ENCODE measurements at regions not wholly inside any gene's neighbourhood (a gene's known extent, or its start where the extent isn't known, plus 50 kb on each side); places are given as distances from the start of the nearest gene placed in this dataset.

DNA sequence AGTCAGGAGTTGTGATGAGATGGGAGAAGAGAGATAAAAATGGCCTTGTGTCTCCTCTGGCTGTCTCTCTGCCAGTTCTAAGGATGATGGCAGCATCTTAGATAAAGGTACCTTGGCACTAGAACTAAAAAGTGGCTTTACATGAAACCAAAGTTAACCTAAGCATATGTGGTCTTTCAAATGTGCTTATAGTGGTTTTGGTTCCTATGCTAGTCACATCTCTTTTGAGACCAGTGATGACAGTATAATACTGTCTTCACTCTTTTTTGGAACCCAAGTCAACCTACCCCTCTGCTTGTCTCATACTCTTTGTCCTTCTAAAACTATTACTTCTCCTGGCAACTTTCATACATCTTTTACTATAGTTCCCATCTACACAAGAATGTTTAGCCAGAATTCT lies 142.2 kb upstream of the SATB1 start:
- Histone ChIP-seq H3K27ac (no peak overlapping the region), H3K4me1 (no peaks in the 10 kb centered on the region), H3K36me3 (no peaks in the 10 kb centered on the region), H3K9me3 (no peaks in the 10 kb centered on the region), H3K27me3 (no peaks in the 10 kb centered on the region), H3K4me3 (no peak overlapping the region)
- TF ChIP-seq POLR2AphosphoS5 (IDR thresholded peaks at IDR 0.05), result no peak
- DNase-seq (ENCODE audit: low spot score in 2 of 2), result no peak

DNA sequence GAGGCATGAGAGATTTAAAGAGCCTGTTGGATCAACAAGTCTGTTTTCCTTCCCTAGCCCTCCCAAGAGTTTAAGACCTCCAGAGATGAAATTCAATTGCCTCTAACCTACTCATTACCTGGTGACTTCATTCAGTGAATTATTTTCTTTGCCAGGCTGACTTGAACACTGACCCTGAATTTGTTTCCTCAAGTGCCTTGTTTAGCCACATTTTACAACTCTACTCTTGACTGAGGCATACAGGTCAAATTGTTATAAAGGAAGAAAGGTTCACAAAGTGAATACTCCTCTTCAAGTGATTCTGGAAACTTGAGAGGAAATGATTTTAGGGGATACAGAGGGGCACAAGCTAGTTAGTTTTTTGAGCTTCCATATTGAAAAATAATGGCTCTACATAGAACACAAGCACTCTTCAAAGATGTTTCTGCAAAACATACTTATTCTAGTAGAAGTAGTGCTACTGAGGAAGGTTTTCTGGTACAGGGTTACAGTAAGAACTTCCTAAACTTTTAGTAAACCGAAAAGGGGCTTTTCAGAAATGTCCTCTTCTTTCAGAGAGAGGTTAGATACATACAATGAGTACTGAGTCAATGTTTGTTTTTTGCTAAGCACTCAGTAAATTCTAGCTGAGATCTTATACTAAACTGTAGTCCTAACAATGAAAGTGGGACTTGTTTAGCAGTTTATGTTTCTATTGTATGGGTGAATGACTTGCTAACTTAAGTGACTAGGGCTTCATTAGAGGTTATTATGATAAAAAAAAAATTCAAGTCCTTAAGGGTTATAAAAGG lies 137.4 kb upstream of the SATB1 start:
- Histone ChIP-seq H3K36me3 (no peaks in the 10 kb centered on the region), H3K4me1 (peaks cover 6% of the 10 kb centered on the region), H3K27ac (no peak overlapping the region), H3K27me3 (no peaks in the 10 kb centered on the region), H3K4me3 (no peak overlapping the region), H3K9me3 (no peaks in the 10 kb centered on the region)
- TF ChIP-seq EP300 (IDR thresholded peaks at IDR 0.05), result no peak
- TF ChIP-seq POLR2AphosphoS5 (IDR thresholded peaks at IDR 0.05), result no peak
- TF ChIP-seq, protein P1, sequence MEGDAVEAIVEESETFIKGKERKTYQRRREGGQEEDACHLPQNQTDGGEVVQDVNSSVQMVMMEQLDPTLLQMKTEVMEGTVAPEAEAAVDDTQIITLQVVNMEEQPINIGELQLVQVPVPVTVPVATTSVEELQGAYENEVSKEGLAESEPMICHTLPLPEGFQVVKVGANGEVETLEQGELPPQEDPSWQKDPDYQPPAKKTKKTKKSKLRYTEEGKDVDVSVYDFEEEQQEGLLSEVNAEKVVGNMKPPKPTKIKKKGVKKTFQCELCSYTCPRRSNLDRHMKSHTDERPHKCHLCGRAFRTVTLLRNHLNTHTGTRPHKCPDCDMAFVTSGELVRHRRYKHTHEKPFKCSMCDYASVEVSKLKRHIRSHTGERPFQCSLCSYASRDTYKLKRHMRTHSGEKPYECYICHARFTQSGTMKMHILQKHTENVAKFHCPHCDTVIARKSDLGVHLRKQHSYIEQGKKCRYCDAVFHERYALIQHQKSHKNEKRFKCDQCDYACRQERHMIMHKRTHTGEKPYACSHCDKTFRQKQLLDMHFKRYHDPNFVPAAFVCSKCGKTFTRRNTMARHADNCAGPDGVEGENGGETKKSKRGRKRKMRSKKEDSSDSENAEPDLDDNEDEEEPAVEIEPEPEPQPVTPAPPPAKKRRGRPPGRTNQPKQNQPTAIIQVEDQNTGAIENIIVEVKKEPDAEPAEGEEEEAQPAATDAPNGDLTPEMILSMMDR (IDR thresholded peaks at IDR 0.05), result no peak
- TF ChIP-seq POLR2A (IDR thresholded peaks at IDR 0.05), result no peak
- 86% methylated on average over 1 of the region's 1 CpG for WGBS
- DNase-seq (ENCODE audit: low spot score in 2 of 2), result no peak

DNA sequence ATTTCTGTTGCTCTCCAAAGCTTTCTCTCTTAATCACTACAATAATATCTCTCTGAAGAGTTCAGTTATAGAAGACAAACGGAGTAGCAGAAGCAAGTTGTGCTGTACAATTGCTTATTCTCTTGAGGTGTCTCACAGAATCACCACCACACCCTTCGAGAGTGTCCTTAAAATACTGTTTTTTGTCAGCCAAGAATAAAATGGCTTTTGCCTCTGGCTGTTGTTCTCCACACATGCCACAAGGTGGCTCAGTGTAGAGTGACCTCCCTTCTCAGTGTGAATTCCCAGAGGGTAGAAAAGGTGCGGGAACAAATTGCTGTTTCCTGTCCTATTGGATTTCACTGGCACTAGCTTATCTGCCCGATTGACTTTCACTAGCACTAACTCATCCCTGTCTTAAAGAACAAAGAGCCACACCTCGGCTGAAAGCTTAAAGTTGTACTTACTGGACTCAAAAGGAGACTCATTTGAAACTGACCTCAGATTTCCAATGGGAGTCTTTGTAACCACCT lies 134.2 kb upstream of the SATB1 start:
- Histone ChIP-seq H3K4me3 (no peak overlapping the region), H3K36me3 (no peaks in the 10 kb centered on the region), H3K27ac (no peak overlapping the region), H3K9me3 (no peaks in the 10 kb centered on the region), H3K27me3 (no peaks in the 10 kb centered on the region), H3K4me1 (peaks cover 6% of the 10 kb centered on the region)
- 11% methylated on average over 5 of the region's 5 CpGs for WGBS
- TF ChIP-seq POLR2A (IDR thresholded peaks at IDR 0.05) (no peak), EP300 (IDR thresholded peaks at IDR 0.05) (no peak), POLR2AphosphoS5 (IDR thresholded peaks at IDR 0.05) (no peak)
- TF ChIP-seq, protein P1 (IDR thresholded peaks at IDR 0.05), result peak; percentile 16 to 67
- no peak for DNase-seq (ENCODE audit: low spot score in 2 of 2)

DNA sequence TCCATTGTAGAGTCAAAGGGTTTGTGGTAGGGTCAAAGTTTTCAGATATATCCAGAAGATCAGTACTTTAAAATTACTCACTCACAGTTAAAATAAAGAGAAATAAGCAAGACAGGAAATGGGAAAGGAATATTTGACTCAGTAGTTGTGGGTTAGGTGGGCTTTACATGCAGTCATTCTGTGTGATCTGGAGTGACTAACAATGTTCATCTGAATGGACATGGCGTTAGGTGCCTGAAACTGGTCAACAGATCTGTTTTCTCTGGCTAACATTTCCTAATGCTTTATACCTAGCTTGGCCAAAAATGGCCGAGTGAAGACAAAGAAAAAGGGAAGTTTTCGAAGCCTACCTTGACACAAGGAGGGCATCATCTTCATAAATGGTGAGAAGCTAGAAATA lies 133.4 kb upstream of the SATB1 start:
- Histone ChIP-seq H3K9me3 (no peaks in the 10 kb centered on the region), H3K27ac (no peak overlapping the region), H3K4me3 (no peak overlapping the region), H3K4me1 (peaks cover 6% of the 10 kb centered on the region), H3K27me3 (no peaks in the 10 kb centered on the region), H3K36me3 (no peaks in the 10 kb centered on the region)
- WGBS, result 90% methylated on average over 3 of the region's 3 CpGs
- no peak for DNase-seq (ENCODE audit: low spot score in 2 of 2)
- TF ChIP-seq EP300 (IDR thresholded peaks at IDR 0.05) (no peak), POLR2AphosphoS5 (IDR thresholded peaks at IDR 0.05) (no peak), POLR2A (IDR thresholded peaks at IDR 0.05) (no peak)

DNA sequence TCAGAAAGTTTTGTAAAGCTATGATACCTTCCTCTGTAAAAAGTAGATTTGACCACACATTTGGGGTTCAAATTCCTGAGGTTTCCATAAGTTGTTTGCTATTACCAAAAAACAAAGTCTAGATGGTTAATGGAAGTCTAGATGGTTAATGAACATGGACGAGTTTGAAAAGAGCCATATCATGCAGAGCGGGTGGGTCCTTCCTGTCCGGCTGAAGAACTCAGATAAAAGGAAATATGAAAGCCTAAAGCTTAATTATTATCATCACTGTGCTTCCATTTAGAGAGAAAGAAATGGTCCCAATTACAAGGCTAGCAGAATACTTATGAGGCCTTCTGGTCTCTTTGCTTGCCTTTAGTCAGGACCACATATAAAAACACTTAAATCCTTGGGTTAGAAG lies 132.1 kb upstream of the SATB1 start:
- WGBS, result 80% methylated on average over 3 of the region's 3 CpGs
- TF ChIP-seq, protein P1 (IDR thresholded peaks at IDR 0.05), result no peak
- no peak for TF ChIP-seq EP300 (IDR thresholded peaks at IDR 0.05)
- no peak for TF ChIP-seq POLR2AphosphoS5 (IDR thresholded peaks at IDR 0.05)
- no peak for TF ChIP-seq POLR2A (IDR thresholded peaks at IDR 0.05)

DNA sequence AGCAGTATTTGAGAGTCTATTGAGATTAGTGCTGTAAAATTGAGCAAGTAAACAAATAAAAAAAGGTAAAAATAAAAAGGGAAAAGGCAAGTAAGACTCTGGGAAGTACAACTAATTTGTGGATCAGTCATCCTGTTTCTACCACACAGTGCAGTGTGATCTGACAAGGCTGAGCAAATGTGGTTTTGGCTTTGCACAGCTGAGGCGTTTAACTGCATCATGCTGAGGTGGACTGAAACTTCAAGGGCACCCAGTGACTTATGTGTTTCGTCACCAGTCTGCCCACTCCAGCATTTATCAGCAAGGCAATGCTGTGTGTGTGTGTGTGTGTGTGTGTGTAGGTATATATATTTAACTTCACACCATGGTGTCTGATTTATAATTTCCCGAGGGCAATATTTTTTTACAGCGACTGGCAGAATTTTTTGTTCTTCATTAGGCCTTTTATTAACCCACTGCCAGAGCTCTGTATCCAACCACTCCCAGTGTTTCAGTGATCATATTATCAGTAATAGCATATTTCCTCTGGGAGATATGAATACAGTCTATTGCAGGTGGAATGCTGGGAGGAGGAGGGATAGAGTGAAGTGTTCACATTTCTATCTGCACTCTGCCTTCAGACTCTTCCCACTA lies 131.5 kb upstream of the SATB1 start:
- H3K27me3 ChIP-seq, result no peaks in the 10 kb centered on the region
- no peak for TF ChIP-seq POLR2A (IDR thresholded peaks at IDR 0.05)
- no peak for TF ChIP-seq POLR2AphosphoS5 (IDR thresholded peaks at IDR 0.05)
- TF ChIP-seq, protein P1 (IDR thresholded peaks at IDR 0.05), result no peak
- TF ChIP-seq EP300 (IDR thresholded peaks at IDR 0.05), result no peak
- DNase-seq (ENCODE audit: low spot score in 2 of 2), result no peak
- H3K27ac ChIP-seq, result no peak overlapping the region
- H3K9me3 ChIP-seq, result no peaks in the 10 kb centered on the region
- WGBS, result 59% methylated on average over 4 of the region's 4 CpGs
- no peak overlapping the region for H3K4me3 ChIP-seq
- no peaks in the 10 kb centered on the region for H3K36me3 ChIP-seq
- H3K4me1 ChIP-seq, result peaks cover 6% of the 10 kb centered on the region

More for the DNA sequence above, 132.1 kb upstream of the SATB1 start:
- Histone ChIP-seq H3K4me3 (no peak overlapping the region), H3K9me3 (no peaks in the 10 kb centered on the region), H3K27me3 (no peaks in the 10 kb centered on the region), H3K36me3 (no peaks in the 10 kb centered on the region), H3K4me1 (peaks cover 6% of the 10 kb centered on the region), H3K27ac (no peak overlapping the region)
- no peak for DNase-seq (ENCODE audit: low spot score in 2 of 2)

Measured in suprapubic skin (tissue), 4 donors.